ENCODE measurements at regions not wholly inside any gene's neighbourhood (a gene's known extent, or its start where the extent isn't known, plus 50 kb on each side); places are given as distances from the start of the nearest gene placed in this dataset.

- Histone ChIP-seq H2AK5ac (ENCODE audit: low read depth, low read length) (no peak overlapping the region), H3K23ac (ENCODE audit: insufficient read length) (no peak overlapping the region), H3K4me2 (ENCODE audit: insufficient read depth in 1 of 2, low read depth in 2 of 2, low read length in 2 of 2) (no peak overlapping the region), H3K79me1 (ENCODE audit: low read depth, low read length) (no peaks in the 10 kb centered on the region), H4K8ac (ENCODE audit: extremely low read depth, insufficient read depth, low read length) (no peak overlapping the region), H3K9me3 (ENCODE audit: insufficient read depth in 2 of 2, low read depth in 1 of 2, low read length in 1 of 2) (no peaks in the 10 kb centered on the region), H4K91ac (replicated peaks; ENCODE audit: insufficient read length, low read length) (no peak overlapping the region), H2BK15ac (ENCODE audit: low read length) (no peak overlapping the region), H3K4me3 (ENCODE audit: extremely low read depth in 1 of 4, insufficient read depth in 2 of 4, low read depth in 3 of 4, low read length in 4 of 4) (no peak overlapping the region), H3K4me1 (replicated peaks in 1 of 4; ENCODE audit: control insufficient read depth in 3 of 4, insufficient read depth in 4 of 4, low read length in 3 of 4) (no peaks in the 10 kb centered on the region), H3K9ac (replicated peaks in 1 of 4; ENCODE audit: extremely low read depth in 1 of 4, low read depth in 3 of 4, low read length in 3 of 4) (no peak overlapping the region), H3K36me3 (ENCODE audit: control insufficient read depth in 2 of 4, insufficient read depth in 4 of 4, low read length in 3 of 4) (no peaks in the 10 kb centered on the region), H4K5ac (ENCODE audit: insufficient read length, low read depth, low read length) (no peak overlapping the region), H2BK5ac (ENCODE audit: low read depth, low read length) (no peak overlapping the region), H3K23me2 (ENCODE audit: low read depth, low read length) (no peaks in the 10 kb centered on the region), H3K27ac (ENCODE audit: low read depth, low read length) (no peak overlapping the region), H2BK120ac (replicated peaks; ENCODE audit: low read depth, low read length) (no peak overlapping the region), H3K27me3 (replicated peaks in 1 of 4; ENCODE audit: control insufficient read depth in 3 of 4, extremely low read depth in 1 of 4, insufficient read depth in 3 of 4, low read length in 3 of 4) (no peaks in the 10 kb centered on the region), H2BK12ac (ENCODE audit: low read depth, low read length) (no peak overlapping the region), H3K4ac (replicated peaks; ENCODE audit: insufficient read length, low read depth, low read length) (no peak overlapping the region), H3K18ac (ENCODE audit: extremely low read depth, low read length) (no peak overlapping the region), H3K79me2 (ENCODE audit: control insufficient read depth in 1 of 2, insufficient read depth in 2 of 2, low read length in 2 of 2) (no peaks in the 10 kb centered on the region), H2BK20ac (ENCODE audit: low read length) (no peak overlapping the region), H4K20me1 (replicated peaks in 1 of 2; ENCODE audit: control insufficient read depth in 1 of 2, insufficient read depth in 2 of 2, low read length in 2 of 2) (no peaks in the 10 kb centered on the region), H3K14ac (ENCODE audit: insufficient read length) (no peak overlapping the region), H3K56ac (replicated peaks; ENCODE audit: insufficient read length, low read depth, low read length) (no peak overlapping the region), H2AFZ (ENCODE audit: low read length) (no peak overlapping the region)
- FAIRE-seq: no peak
- ChIA-PET CTCF (ENCODE audit: partially characterized antibody) (interaction anchor here (0.6 to 1.2 kb wide), 3 partner anchors 13 to 173 kb away, joined by 3 to 4 read pairs (median 3); no protein-coding TSS in a partner anchor), POLR2A (ENCODE audit: partially characterized antibody) (no interaction called here)
- DNase-seq (ENCODE audit: low read depth in 1 of 2, low spot score in 2 of 2): no peak
- 93% methylated on average over 3 of the region's 3 CpGs; no CpG with 5 or more reads in 1 of the 2 experiments for WGBS, 2 experiments (ENCODE audit: extremely low coverage in 1 of 2, insufficient coverage in 1 of 2, insufficient read length in 1 of 2, insufficient replicate concordance in 2 of 2, low coverage in 1 of 2, low lambda C conversion rate in 2 of 2, missing lambda C conversion rate in 1 of 2)
- no peak for TF ChIP-seq CBX5 (IDR thresholded peaks at IDR 0.05; ENCODE audit: low read depth, low read length)
- no peak for TF ChIP-seq ASH2L (IDR thresholded peaks at IDR 0.05; ENCODE audit: low read length)
- TF ChIP-seq EP300 (IDR thresholded peaks at IDR 0.05; ENCODE audit: borderline replicate concordance in 1 of 2, low read depth in 2 of 2, low read length in 2 of 2): no peak
Measured at GRCh38 chr7:17013204-17013603, 131.4 kb upstream of the AGR3 start.
